Thyroid gland (tissue), 4 donors: ENCODE measurements at regions not wholly inside any gene's neighbourhood (a gene's known extent, or its start where the extent isn't known, plus 50 kb on each side); places are given as distances from the start of the nearest gene placed in this dataset.

Experiments
- CTCF ChIP-seq, 6 experiments: fragments of 200-600 bp in 3 of 6; fragments of 450-650 bp in 3 of 6; sonication (generic) in 3 of 6; IDR thresholded peaks; one replicate each; pipeline ENCODE4 v1.5.1; 2016 to 2019; ENCODE audit warnings: antibody characterized with exemption in 6 of 6, mild to moderate bottlenecking in 2 of 6, inconsistent platforms in 1 of 6, moderate library complexity in 1 of 6
- POLR2A ChIP-seq, 2 donors: fragments of 450-650 bp; IDR thresholded peaks; one replicate each; pipeline ENCODE4 v1.6.1; 2017; ENCODE audit warnings: antibody characterized with exemption in 2 of 2, mild to moderate bottlenecking in 2 of 2, moderate library complexity in 1 of 2

DNA sequence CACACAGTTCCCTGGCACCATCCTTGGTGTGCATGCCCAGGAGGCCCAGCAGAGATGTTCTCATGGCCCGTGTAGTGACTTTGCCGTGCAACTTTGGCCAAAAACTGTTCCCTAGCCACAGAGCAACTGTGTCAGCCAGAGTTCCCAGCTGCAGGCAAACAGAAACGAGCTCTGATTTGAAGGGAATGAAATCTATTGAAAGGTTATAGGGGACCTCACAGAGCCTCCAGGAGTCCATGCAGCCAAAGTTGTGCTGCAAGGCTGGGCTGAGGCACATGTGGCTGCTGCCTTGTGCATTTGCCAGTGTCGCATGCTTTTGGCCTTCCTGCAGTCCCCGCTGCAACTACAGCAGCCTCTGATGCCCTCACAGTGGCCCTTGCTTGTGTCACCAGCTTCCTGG, 70.5 kb downstream of the PLXNA1 start:
- TF ChIP-seq CTCF (IDR thresholded peaks at IDR 0.05) (no peak), POLR2A (IDR thresholded peaks at IDR 0.05) (no peak)
